ENCODE measurements at regions not wholly inside any gene's neighbourhood (a gene's known extent, or its start where the extent isn't known, plus 50 kb on each side); places are given as distances from the start of the nearest gene placed in this dataset.

GRCh38 chr13:106688940-106689339 is 121.0 kb upstream of the ARGLU1 start:
- H3K4me3 ChIP-seq (ENCODE audit: low read length in 2 of 2) = no peak overlapping the region
- ChIA-PET CTCF (ENCODE audit: partially characterized antibody) (no interaction called here), POLR2A (ENCODE audit: partially characterized antibody) (no interaction called here)
- no peak overlapping the region for H3K27ac ChIP-seq (ENCODE audit: low read depth, low read length)
- no peaks in the 10 kb centered on the region for H3K4me1 ChIP-seq (ENCODE audit: insufficient read depth, low read length)
- no peaks in the 10 kb centered on the region for H3K9me3 ChIP-seq (ENCODE audit: control insufficient read depth in 1 of 2, low read length in 2 of 2)
- H3K36me3 ChIP-seq (ENCODE audit: insufficient read depth, low read length) = no peaks in the 10 kb centered on the region
- intact Hi-C loops (cut with micrococcal nuclease) = no loop called here
- peaks cover 0 to 1% of the 10 kb centered on the region in 2 donors for H3K27me3 Mint-ChIP-seq
- no peaks in the 10 kb centered on the region for H3K9me3 Mint-ChIP-seq
- H3K36me3 Mint-ChIP-seq = no peaks in the 10 kb centered on the region
- no peaks in the 10 kb centered on the region for H3K27me3 ChIP-seq (ENCODE audit: insufficient read depth, low read length)
- DNase-seq = no peak
- H3K4me1 Mint-ChIP-seq = peaks cover 0 to 1% (median 0%) of the 10 kb centered on the region in 4 donors
- H3K27ac Mint-ChIP-seq = no peak overlapping the region
- H3K4me3 Mint-ChIP-seq = no peak overlapping the region

GRCh38 chr13:106686163-106686562 is 118.2 kb upstream of the ARGLU1 start:
- no peaks in the 10 kb centered on the region for H3K9me3 ChIP-seq (ENCODE audit: control insufficient read depth in 1 of 2, low read length in 2 of 2)
- Mint-ChIP-seq H3K36me3 (no peaks in the 10 kb centered on the region), H3K27me3 (peaks cover 0 to 1% of the 10 kb centered on the region in 2 donors), H3K9me3 (no peaks in the 10 kb centered on the region), H3K4me3 (no peak overlapping the region), H3K4me1 (peaks cover 0 to 5% (median 0%) of the 10 kb centered on the region in 4 donors), H3K27ac (no peak overlapping the region)
- no peaks in the 10 kb centered on the region for H3K36me3 ChIP-seq (ENCODE audit: insufficient read depth, low read length)
- ChIA-PET CTCF (ENCODE audit: partially characterized antibody) (no interaction called here), POLR2A (ENCODE audit: partially characterized antibody) (no interaction called here)
- intact Hi-C loops (cut with micrococcal nuclease) = no loop called here
- H3K4me3 ChIP-seq (ENCODE audit: low read length in 2 of 2) = no peak overlapping the region
- no peak overlapping the region for H3K27ac ChIP-seq (ENCODE audit: low read depth, low read length)
- DNase-seq = no peak
- H3K4me1 ChIP-seq (ENCODE audit: insufficient read depth, low read length) = no peaks in the 10 kb centered on the region
- H3K27me3 ChIP-seq (ENCODE audit: insufficient read depth, low read length) = no peaks in the 10 kb centered on the region

GRCh38 chr13:106685143-106685542 is 117.2 kb upstream of the ARGLU1 start:
- Histone ChIP-seq H3K4me3 (ENCODE audit: low read length in 2 of 2) (no peak overlapping the region), H3K9me3 (ENCODE audit: control insufficient read depth in 1 of 2, low read length in 2 of 2) (no peaks in the 10 kb centered on the region), H3K36me3 (ENCODE audit: insufficient read depth, low read length) (no peaks in the 10 kb centered on the region), H3K27me3 (ENCODE audit: insufficient read depth, low read length) (no peaks in the 10 kb centered on the region), H3K27ac (ENCODE audit: low read depth, low read length) (no peak overlapping the region), H3K4me1 (ENCODE audit: insufficient read depth, low read length) (no peaks in the 10 kb centered on the region)
- Mint-ChIP-seq H3K36me3 (no peaks in the 10 kb centered on the region), H3K4me1 (peaks cover 0 to 5% (median 0%) of the 10 kb centered on the region in 4 donors), H3K4me3 (no peak overlapping the region), H3K27ac (no peak overlapping the region), H3K9me3 (no peaks in the 10 kb centered on the region), H3K27me3 (no peaks in the 10 kb centered on the region)
- ChIA-PET CTCF (ENCODE audit: partially characterized antibody) (no interaction called here), POLR2A (ENCODE audit: partially characterized antibody) (no interaction called here)
- intact Hi-C loops (cut with micrococcal nuclease) = no loop called here
- no peak for DNase-seq

- H3K9me3 ChIP-seq (ENCODE audit: control insufficient read depth in 1 of 2, low read length in 2 of 2) = no peaks in the 10 kb centered on the region
These were observed 116.0 kb upstream of the ARGLU1 start for GRCh38 chr13:106683918-106684317.

GRCh38 chr13:106683179-106683578 is 115.2 kb upstream of the ARGLU1 start:
- Mint-ChIP-seq H3K9me3 (no peaks in the 10 kb centered on the region), H3K4me3 (no peak overlapping the region), H3K4me1 (peaks cover 0 to 5% (median 0%) of the 10 kb centered on the region in 4 donors), H3K27ac (no peak overlapping the region), H3K36me3 (no peaks in the 10 kb centered on the region), H3K27me3 (peaks cover 0 to 4% of the 10 kb centered on the region in 2 donors)
- Histone ChIP-seq H3K4me3 (ENCODE audit: low read length in 2 of 2) (no peak overlapping the region), H3K4me1 (ENCODE audit: insufficient read depth, low read length) (no peaks in the 10 kb centered on the region), H3K36me3 (ENCODE audit: insufficient read depth, low read length) (no peaks in the 10 kb centered on the region), H3K27me3 (ENCODE audit: insufficient read depth, low read length) (no peaks in the 10 kb centered on the region), H3K9me3 (ENCODE audit: control insufficient read depth in 1 of 2, low read length in 2 of 2) (no peaks in the 10 kb centered on the region), H3K27ac (ENCODE audit: low read depth, low read length) (no peak overlapping the region)
- intact Hi-C loops (cut with micrococcal nuclease) = no loop called here
- ChIA-PET POLR2A (ENCODE audit: partially characterized antibody) (no interaction called here), CTCF (ENCODE audit: partially characterized antibody) (no interaction called here)
- no peak for DNase-seq

More at GRCh38 chr13:106683918-106684317, 116.0 kb upstream of the ARGLU1 start:
- H3K36me3 ChIP-seq (ENCODE audit: insufficient read depth, low read length) = no peaks in the 10 kb centered on the region
- H3K4me1 Mint-ChIP-seq = peaks cover 0 to 5% (median 0%) of the 10 kb centered on the region in 4 donors
- no peak overlapping the region for H3K4me3 ChIP-seq (ENCODE audit: low read length in 2 of 2)
- H3K27ac ChIP-seq (ENCODE audit: low read depth, low read length) = no peak overlapping the region
- POLR2A ChIA-PET (ENCODE audit: partially characterized antibody) = no interaction called here
- no peak for DNase-seq
- H3K27ac Mint-ChIP-seq = no peak overlapping the region
- no peaks in the 10 kb centered on the region for H3K27me3 ChIP-seq (ENCODE audit: insufficient read depth, low read length)
- H3K36me3 Mint-ChIP-seq = no peaks in the 10 kb centered on the region
- H3K9me3 Mint-ChIP-seq = no peaks in the 10 kb centered on the region
- CTCF ChIA-PET (ENCODE audit: partially characterized antibody) = no interaction called here
- no peak overlapping the region for H3K4me3 Mint-ChIP-seq
- no peaks in the 10 kb centered on the region for H3K4me1 ChIP-seq (ENCODE audit: insufficient read depth, low read length)
- intact Hi-C loops (cut with micrococcal nuclease) = no loop called here
- peaks cover 0 to 4% of the 10 kb centered on the region in 2 donors for H3K27me3 Mint-ChIP-seq

GRCh38 chr13:106681997-106682396 is 114.1 kb upstream of the ARGLU1 start:
- POLR2A ChIA-PET (ENCODE audit: partially characterized antibody) = no interaction called here

GRCh38 chr13:106681536-106681935 is 113.6 kb upstream of the ARGLU1 start:
- intact Hi-C loops (cut with micrococcal nuclease) = no loop called here
- no peak for DNase-seq

More at GRCh38 chr13:106681997-106682396, 114.1 kb upstream of the ARGLU1 start:
- intact Hi-C loops (cut with micrococcal nuclease) = no loop called here
- H3K27ac Mint-ChIP-seq = no peak overlapping the region
- H3K4me3 Mint-ChIP-seq = no peak overlapping the region
- no peaks in the 10 kb centered on the region for H3K4me1 ChIP-seq (ENCODE audit: insufficient read depth, low read length)
- CTCF ChIA-PET (ENCODE audit: partially characterized antibody) = no interaction called here
- no peaks in the 10 kb centered on the region for H3K27me3 ChIP-seq (ENCODE audit: insufficient read depth, low read length)
- no peaks in the 10 kb centered on the region for H3K9me3 Mint-ChIP-seq
- no peak overlapping the region for H3K27ac ChIP-seq (ENCODE audit: low read depth, low read length)
- no peaks in the 10 kb centered on the region for H3K9me3 ChIP-seq (ENCODE audit: control insufficient read depth in 1 of 2, low read length in 2 of 2)
- no peak for DNase-seq
- peaks cover 0 to 7% of the 10 kb centered on the region in 2 donors for H3K27me3 Mint-ChIP-seq
- peaks cover 0 to 5% (median 0%) of the 10 kb centered on the region in 4 donors for H3K4me1 Mint-ChIP-seq
- H3K36me3 ChIP-seq (ENCODE audit: insufficient read depth, low read length) = no peaks in the 10 kb centered on the region
- H3K36me3 Mint-ChIP-seq = no peaks in the 10 kb centered on the region
- H3K4me3 ChIP-seq (ENCODE audit: low read length in 2 of 2) = no peak overlapping the region

More at GRCh38 chr13:106681536-106681935, 113.6 kb upstream of the ARGLU1 start:
- Mint-ChIP-seq H3K4me1 (peaks cover 0 to 5% (median 0%) of the 10 kb centered on the region in 4 donors), H3K36me3 (no peaks in the 10 kb centered on the region), H3K4me3 (no peak overlapping the region), H3K9me3 (no peaks in the 10 kb centered on the region), H3K27ac (no peak overlapping the region), H3K27me3 (peaks cover 0 to 7% of the 10 kb centered on the region in 2 donors)
- no peaks in the 10 kb centered on the region for H3K27me3 ChIP-seq (ENCODE audit: insufficient read depth, low read length)
- no peaks in the 10 kb centered on the region for H3K9me3 ChIP-seq (ENCODE audit: control insufficient read depth in 1 of 2, low read length in 2 of 2)
- no peaks in the 10 kb centered on the region for H3K4me1 ChIP-seq (ENCODE audit: insufficient read depth, low read length)
- ChIA-PET POLR2A (ENCODE audit: partially characterized antibody) (no interaction called here), CTCF (ENCODE audit: partially characterized antibody) (no interaction called here)
- no peak overlapping the region for H3K4me3 ChIP-seq (ENCODE audit: low read length in 2 of 2)
- H3K36me3 ChIP-seq (ENCODE audit: insufficient read depth, low read length) = no peaks in the 10 kb centered on the region
- no peak overlapping the region for H3K27ac ChIP-seq (ENCODE audit: low read depth, low read length)

Data from CD4-positive, alpha-beta memory T cell (primary cell).